ENCODE measurements at regions not wholly inside any gene's neighbourhood (a gene's known extent, or its start where the extent isn't known, plus 50 kb on each side); places are given as distances from the start of the nearest gene placed in this dataset.

GRCh38 chr1:56335394-56335793 is 244.0 kb downstream of the PLPP3 start:
- TF ChIP-seq, protein P1, sequence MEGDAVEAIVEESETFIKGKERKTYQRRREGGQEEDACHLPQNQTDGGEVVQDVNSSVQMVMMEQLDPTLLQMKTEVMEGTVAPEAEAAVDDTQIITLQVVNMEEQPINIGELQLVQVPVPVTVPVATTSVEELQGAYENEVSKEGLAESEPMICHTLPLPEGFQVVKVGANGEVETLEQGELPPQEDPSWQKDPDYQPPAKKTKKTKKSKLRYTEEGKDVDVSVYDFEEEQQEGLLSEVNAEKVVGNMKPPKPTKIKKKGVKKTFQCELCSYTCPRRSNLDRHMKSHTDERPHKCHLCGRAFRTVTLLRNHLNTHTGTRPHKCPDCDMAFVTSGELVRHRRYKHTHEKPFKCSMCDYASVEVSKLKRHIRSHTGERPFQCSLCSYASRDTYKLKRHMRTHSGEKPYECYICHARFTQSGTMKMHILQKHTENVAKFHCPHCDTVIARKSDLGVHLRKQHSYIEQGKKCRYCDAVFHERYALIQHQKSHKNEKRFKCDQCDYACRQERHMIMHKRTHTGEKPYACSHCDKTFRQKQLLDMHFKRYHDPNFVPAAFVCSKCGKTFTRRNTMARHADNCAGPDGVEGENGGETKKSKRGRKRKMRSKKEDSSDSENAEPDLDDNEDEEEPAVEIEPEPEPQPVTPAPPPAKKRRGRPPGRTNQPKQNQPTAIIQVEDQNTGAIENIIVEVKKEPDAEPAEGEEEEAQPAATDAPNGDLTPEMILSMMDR (IDR thresholded peaks at IDR 0.05; ENCODE audit: low read depth, low read length) = no peak
- TF ChIP-seq EZH2phosphoT487 (IDR thresholded peaks at IDR 0.05; ENCODE audit: low read depth) = no peak

All from OCI-LY3 (cell line).